Neural cell (in vitro differentiated cells): ENCODE measurements at regions not wholly inside any gene's neighbourhood (a gene's known extent, or its start where the extent isn't known, plus 50 kb on each side); places are given as distances from the start of the nearest gene placed in this dataset.
"Not testable (repeated sequence)": the region's sequence is repeated elsewhere in the genome, so short reads cannot be mapped to it uniquely, and the experiment has no call there.

Experiments used
- CTCF ChIP-seq: fragments of 450-650 bp; IDR thresholded peaks from 2 replicates; pipeline ENCODE4 v1.5.1; 2014; ENCODE audit warnings: antibody characterized with exemption, mild to moderate bottlenecking, moderate library complexity; ENCODE audit not compliant: poor library complexity, severe bottlenecking
- EP300 ChIP-seq: fragments of 450-650 bp; conservative IDR thresholded peaks from 2 replicates; pipeline ENCODE4 v1.6.1; 2014; ENCODE audit warnings: antibody characterized with exemption, mild to moderate bottlenecking, moderate library complexity; ENCODE audit not compliant: poor library complexity, severe bottlenecking
- MXI1 ChIP-seq: fragments of 450-650 bp; conservative IDR thresholded peaks from 2 replicates; pipeline ENCODE4 v1.6.1; 2014; ENCODE audit warnings: antibody characterized with exemption, mild to moderate bottlenecking; ENCODE audit not compliant: poor library complexity, severe bottlenecking

- TF ChIP-seq MXI1, CTCF, EP300: not testable (repeated sequence)
Measured at GRCh38 chr17:28265856-28266546, 53.0 kb upstream of the TMEM97 start.
